HEK293 (cell line): ENCODE measurements at regions not wholly inside any gene's neighbourhood (a gene's known extent, or its start where the extent isn't known, plus 50 kb on each side); places are given as distances from the start of the nearest gene placed in this dataset.
A peak's percentile ranks its signal among the peaks of the same experiment; 100 is the strongest.

ENCODE experiments used
- MEIS1 ChIP-seq: sonication (generic); formaldehyde crosslinking; IDR thresholded peaks from 2 replicates; pipeline ENCODE4 v1.8.1; 2022; ENCODE audit warnings: missing genetic modification reagents, mild to moderate bottlenecking, borderline replicate concordance
- MZF1 ChIP-seq: fragments of 450-650 bp; formaldehyde crosslinking; IDR thresholded peaks from 2 replicates; pipeline ENCODE4 v1.5.1; 2017; ENCODE audit warnings: missing biosample characterization, missing genetic modification characterization, borderline replicate concordance
- ZBTB1 ChIP-seq: fragments of 450-650 bp; formaldehyde crosslinking; IDR thresholded peaks from 2 replicates; pipeline ENCODE4 v1.5.1; 2016; ENCODE audit warnings: missing biosample characterization, missing genetic modification characterization
- ZNF223 ChIP-seq: fragments of 450-650 bp; formaldehyde crosslinking; IDR thresholded peaks from 2 replicates; pipeline ENCODE4 v1.5.1; 2016; ENCODE audit warnings: missing biosample characterization, missing genetic modification characterization
- ZNF366 ChIP-seq: fragments of 450-650 bp; formaldehyde crosslinking; conservative IDR thresholded peaks from 2 replicates; pipeline ENCODE4 v1.5.1; 2016; ENCODE audit warnings: missing biosample characterization, missing genetic modification characterization
- ZNF37A ChIP-seq: fragments of 450-650 bp; IDR thresholded peaks from 2 replicates; pipeline ENCODE4 v1.5.1; 2018; ENCODE audit warnings: missing biosample characterization, missing genetic modification characterization
- ZNF501 ChIP-seq: fragments of 450-650 bp; formaldehyde crosslinking; IDR thresholded peaks from 2 replicates; pipeline ENCODE4 v1.5.1; 2016; ENCODE audit warnings: missing biosample characterization, missing genetic modification characterization
- ZNF521 ChIP-seq: fragments of 450-650 bp; formaldehyde crosslinking; IDR thresholded peaks from 2 replicates; pipeline ENCODE4 v1.5.1; 2017; ENCODE audit warnings: missing biosample characterization, mild to moderate bottlenecking, missing genetic modification characterization
- ZNF530 ChIP-seq: fragments of 450-650 bp; formaldehyde crosslinking; IDR thresholded peaks from 2 replicates; pipeline ENCODE4 v1.5.1; 2016; ENCODE audit warnings: low read depth, missing biosample characterization, missing genetic modification characterization
- ZNF558 ChIP-seq: fragments of 450-650 bp; formaldehyde crosslinking; IDR thresholded peaks from 2 replicates; pipeline ENCODE4 v1.5.1; 2016; ENCODE audit warnings: missing biosample characterization, missing genetic modification characterization
- ZNF571 ChIP-seq: fragments of 450-650 bp; formaldehyde crosslinking; IDR thresholded peaks from 2 replicates; pipeline ENCODE4 v1.5.0; 2017; ENCODE audit warnings: missing biosample characterization, missing genetic modification characterization
- TF ChIP-seq, protein P1 (sequence below): fragments of 450-650 bp; formaldehyde crosslinking; IDR thresholded peaks from 2 replicates; pipeline ENCODE4 v1.5.1; 2016; ENCODE audit warnings: missing biosample characterization, missing genetic modification characterization
- TF ChIP-seq, protein P2 (sequence below): fragments of 450-650 bp; formaldehyde crosslinking; IDR thresholded peaks from 2 replicates; pipeline ENCODE4 v1.5.1; 2016; ENCODE audit warnings: missing biosample characterization, missing genetic modification characterization
- TF ChIP-seq, protein P3 (sequence below): fragments of 450-650 bp; formaldehyde crosslinking; IDR thresholded peaks from 2 replicates; pipeline ENCODE4 v1.5.1; 2016; ENCODE audit warnings: missing biosample characterization, missing genetic modification characterization
- TF ChIP-seq, protein P4 (sequence below): fragments of 450-650 bp; formaldehyde crosslinking; IDR thresholded peaks from 2 replicates; pipeline ENCODE4 v1.5.1; 2016; ENCODE audit warnings: missing biosample characterization, missing genetic modification characterization, borderline replicate concordance
- TF ChIP-seq, protein P5 (sequence below): fragments of 450-650 bp; formaldehyde crosslinking; IDR thresholded peaks from 2 replicates; pipeline ENCODE4 v1.5.1; 2017; ENCODE audit warnings: missing biosample characterization, missing genetic modification characterization
- TF ChIP-seq, protein P6 (sequence below): fragments of 450-650 bp; formaldehyde crosslinking; IDR thresholded peaks from 2 replicates; pipeline ENCODE4 v1.5.1; 2016; ENCODE audit warnings: missing biosample characterization, missing genetic modification characterization
- TF ChIP-seq, protein P7 (sequence below): fragments of 450-650 bp; formaldehyde crosslinking; IDR thresholded peaks from 2 replicates; pipeline ENCODE4 v1.5.1; 2016; ENCODE audit warnings: missing biosample characterization, missing genetic modification characterization, low read depth
- TF ChIP-seq, protein P8 (sequence below): fragments of 450-650 bp; formaldehyde crosslinking; IDR thresholded peaks from 2 replicates; pipeline ENCODE4 v1.5.1; 2016; ENCODE audit warnings: missing biosample characterization, missing genetic modification characterization

DNA sequence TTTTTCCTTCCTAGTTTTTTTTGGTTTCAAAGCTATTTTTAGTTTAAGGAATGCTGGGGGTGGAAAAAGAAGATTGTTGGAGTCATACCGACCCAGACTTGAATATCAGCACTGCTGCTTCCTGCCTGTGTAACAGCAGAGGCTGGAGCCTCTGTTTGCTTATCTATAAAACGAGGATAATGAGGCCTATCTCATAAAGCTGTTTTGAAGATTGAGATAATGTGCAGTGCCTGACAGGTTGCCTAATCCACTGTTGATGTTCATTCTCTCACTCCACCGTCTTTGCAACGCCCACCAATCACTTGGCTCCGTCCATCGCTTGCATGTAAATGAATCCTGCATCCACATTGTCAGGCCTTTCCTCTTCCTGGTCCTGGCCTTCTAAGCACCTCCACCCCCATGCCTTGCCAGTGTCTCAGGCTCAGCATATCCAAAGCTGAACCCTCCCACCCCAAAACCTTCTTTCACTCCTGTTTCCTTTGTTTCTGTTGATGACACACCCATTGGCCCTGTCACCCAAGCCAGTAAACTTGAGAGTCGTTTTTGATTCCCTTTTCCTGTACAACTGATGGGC lies 94.9 kb downstream of the MEX3B start (continued):
- no peak for TF ChIP-seq ZNF223 (tag by site-specific recombination)
- TF ChIP-seq, protein P1, sequence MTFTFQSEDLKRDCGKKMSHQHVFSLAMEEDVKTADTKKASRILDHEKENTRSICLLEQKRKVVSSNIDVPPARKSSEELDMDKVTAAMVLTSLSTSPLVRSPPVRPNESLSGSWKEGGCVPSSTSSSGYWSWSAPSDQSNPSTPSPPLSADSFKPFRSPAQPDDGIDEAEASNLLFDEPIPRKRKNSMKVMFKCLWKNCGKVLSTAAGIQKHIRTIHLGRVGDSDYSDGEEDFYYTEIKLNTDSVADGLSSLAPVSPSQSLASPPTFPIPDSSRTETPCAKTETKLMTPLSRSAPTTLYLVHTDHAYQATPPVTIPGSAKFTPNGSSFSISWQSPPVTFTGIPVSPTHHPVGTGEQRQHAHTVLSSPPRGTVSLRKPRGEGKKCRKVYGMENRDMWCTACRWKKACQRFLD (tag by site-specific recombination): no peak
- TF ChIP-seq, protein P2, sequence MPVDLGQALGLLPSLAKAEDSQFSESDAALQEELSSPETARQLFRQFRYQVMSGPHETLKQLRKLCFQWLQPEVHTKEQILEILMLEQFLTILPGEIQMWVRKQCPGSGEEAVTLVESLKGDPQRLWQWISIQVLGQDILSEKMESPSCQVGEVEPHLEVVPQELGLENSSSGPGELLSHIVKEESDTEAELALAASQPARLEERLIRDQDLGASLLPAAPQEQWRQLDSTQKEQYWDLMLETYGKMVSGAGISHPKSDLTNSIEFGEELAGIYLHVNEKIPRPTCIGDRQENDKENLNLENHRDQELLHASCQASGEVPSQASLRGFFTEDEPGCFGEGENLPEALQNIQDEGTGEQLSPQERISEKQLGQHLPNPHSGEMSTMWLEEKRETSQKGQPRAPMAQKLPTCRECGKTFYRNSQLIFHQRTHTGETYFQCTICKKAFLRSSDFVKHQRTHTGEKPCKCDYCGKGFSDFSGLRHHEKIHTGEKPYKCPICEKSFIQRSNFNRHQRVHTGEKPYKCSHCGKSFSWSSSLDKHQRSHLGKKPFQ (tag by site-specific recombination): peak; percentile 77
- TF ChIP-seq, protein P3, sequence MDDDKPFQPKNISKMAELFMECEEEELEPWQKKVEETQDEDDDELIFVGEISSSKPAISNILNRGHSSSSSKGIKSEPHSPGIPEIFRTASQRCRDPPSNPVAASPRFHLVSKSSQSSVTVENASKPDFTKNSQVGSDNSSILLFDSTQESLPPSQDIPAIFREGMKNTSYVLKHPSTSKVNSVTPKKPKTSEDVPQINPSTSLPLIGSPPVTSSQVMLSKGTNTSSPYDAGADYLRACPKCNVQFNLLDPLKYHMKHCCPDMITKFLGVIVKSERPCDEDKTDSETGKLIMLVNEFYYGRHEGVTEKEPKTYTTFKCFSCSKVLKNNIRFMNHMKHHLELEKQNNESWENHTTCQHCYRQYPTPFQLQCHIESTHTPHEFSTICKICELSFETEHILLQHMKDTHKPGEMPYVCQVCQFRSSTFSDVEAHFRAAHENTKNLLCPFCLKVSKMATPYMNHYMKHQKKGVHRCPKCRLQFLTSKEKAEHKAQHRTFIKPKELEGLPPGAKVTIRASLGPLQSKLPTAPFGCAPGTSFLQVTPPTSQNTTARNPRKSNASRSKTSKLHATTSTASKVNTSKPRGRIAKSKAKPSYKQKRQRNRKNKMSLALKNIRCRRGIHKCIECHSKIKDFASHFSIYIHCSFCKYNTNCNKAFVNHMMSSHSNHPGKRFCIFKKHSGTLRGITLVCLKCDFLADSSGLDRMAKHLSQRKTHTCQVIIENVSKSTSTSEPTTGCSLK (tag by site-specific recombination): no peak
- no peak for TF ChIP-seq ZNF571 (tag by site-specific recombination)
- TF ChIP-seq, protein P4, sequence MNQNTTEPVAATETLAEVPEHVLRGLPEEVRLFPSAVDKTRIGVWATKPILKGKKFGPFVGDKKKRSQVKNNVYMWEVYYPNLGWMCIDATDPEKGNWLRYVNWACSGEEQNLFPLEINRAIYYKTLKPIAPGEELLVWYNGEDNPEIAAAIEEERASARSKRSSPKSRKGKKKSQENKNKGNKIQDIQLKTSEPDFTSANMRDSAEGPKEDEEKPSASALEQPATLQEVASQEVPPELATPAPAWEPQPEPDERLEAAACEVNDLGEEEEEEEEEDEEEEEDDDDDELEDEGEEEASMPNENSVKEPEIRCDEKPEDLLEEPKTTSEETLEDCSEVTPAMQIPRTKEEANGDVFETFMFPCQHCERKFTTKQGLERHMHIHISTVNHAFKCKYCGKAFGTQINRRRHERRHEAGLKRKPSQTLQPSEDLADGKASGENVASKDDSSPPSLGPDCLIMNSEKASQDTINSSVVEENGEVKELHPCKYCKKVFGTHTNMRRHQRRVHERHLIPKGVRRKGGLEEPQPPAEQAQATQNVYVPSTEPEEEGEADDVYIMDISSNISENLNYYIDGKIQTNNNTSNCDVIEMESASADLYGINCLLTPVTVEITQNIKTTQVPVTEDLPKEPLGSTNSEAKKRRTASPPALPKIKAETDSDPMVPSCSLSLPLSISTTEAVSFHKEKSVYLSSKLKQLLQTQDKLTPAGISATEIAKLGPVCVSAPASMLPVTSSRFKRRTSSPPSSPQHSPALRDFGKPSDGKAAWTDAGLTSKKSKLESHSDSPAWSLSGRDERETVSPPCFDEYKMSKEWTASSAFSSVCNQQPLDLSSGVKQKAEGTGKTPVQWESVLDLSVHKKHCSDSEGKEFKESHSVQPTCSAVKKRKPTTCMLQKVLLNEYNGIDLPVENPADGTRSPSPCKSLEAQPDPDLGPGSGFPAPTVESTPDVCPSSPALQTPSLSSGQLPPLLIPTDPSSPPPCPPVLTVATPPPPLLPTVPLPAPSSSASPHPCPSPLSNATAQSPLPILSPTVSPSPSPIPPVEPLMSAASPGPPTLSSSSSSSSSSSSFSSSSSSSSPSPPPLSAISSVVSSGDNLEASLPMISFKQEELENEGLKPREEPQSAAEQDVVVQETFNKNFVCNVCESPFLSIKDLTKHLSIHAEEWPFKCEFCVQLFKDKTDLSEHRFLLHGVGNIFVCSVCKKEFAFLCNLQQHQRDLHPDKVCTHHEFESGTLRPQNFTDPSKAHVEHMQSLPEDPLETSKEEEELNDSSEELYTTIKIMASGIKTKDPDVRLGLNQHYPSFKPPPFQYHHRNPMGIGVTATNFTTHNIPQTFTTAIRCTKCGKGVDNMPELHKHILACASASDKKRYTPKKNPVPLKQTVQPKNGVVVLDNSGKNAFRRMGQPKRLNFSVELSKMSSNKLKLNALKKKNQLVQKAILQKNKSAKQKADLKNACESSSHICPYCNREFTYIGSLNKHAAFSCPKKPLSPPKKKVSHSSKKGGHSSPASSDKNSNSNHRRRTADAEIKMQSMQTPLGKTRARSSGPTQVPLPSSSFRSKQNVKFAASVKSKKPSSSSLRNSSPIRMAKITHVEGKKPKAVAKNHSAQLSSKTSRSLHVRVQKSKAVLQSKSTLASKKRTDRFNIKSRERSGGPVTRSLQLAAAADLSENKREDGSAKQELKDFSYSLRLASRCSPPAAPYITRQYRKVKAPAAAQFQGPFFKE: no peak
- TF ChIP-seq, protein P5, sequence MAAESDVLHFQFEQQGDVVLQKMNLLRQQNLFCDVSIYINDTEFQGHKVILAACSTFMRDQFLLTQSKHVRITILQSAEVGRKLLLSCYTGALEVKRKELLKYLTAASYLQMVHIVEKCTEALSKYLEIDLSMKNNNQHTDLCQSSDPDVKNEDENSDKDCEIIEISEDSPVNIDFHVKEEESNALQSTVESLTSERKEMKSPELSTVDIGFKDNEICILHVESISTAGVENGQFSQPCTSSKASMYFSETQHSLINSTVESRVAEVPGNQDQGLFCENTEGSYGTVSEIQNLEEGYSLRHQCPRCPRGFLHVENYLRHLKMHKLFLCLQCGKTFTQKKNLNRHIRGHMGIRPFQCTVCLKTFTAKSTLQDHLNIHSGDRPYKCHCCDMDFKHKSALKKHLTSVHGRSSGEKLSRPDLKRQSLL (tag by site-specific recombination): peak; percentile 28; the same call in 1 of the 2 replicates
- TF ChIP-seq MEIS1: no peak
- TF ChIP-seq, protein P6, sequence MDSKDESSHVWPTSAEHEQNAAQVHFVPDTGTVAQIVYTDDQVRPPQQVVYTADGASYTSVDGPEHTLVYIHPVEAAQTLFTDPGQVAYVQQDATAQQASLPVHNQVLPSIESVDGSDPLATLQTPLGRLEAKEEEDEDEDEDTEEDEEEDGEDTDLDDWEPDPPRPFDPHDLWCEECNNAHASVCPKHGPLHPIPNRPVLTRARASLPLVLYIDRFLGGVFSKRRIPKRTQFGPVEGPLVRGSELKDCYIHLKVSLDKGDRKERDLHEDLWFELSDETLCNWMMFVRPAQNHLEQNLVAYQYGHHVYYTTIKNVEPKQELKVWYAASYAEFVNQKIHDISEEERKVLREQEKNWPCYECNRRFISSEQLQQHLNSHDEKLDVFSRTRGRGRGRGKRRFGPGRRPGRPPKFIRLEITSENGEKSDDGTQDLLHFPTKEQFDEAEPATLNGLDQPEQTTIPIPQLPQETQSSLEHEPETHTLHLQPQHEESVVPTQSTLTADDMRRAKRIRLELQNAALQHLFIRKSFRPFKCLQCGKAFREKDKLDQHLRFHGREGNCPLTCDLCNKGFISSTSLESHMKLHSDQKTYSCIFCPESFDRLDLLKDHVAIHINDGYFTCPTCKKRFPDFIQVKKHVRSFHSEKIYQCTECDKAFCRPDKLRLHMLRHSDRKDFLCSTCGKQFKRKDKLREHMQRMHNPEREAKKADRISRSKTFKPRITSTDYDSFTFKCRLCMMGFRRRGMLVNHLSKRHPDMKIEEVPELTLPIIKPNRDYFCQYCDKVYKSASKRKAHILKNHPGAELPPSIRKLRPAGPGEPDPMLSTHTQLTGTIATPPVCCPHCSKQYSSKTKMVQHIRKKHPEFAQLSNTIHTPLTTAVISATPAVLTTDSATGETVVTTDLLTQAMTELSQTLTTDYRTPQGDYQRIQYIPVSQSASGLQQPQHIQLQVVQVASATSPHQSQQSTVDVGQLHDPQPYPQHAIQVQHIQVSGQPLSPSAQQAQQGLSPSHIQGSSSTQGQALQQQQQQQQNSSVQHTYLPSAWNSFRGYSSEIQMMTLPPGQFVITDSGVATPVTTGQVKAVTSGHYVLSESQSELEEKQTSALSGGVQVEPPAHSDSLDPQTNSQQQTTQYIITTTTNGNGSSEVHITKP (tag by site-specific recombination): peak; percentile 94
- peak; percentile 60; the same call in 1 of the 2 replicates for TF ChIP-seq ZNF501 (tag by site-specific recombination)
- TF ChIP-seq, protein P7, sequence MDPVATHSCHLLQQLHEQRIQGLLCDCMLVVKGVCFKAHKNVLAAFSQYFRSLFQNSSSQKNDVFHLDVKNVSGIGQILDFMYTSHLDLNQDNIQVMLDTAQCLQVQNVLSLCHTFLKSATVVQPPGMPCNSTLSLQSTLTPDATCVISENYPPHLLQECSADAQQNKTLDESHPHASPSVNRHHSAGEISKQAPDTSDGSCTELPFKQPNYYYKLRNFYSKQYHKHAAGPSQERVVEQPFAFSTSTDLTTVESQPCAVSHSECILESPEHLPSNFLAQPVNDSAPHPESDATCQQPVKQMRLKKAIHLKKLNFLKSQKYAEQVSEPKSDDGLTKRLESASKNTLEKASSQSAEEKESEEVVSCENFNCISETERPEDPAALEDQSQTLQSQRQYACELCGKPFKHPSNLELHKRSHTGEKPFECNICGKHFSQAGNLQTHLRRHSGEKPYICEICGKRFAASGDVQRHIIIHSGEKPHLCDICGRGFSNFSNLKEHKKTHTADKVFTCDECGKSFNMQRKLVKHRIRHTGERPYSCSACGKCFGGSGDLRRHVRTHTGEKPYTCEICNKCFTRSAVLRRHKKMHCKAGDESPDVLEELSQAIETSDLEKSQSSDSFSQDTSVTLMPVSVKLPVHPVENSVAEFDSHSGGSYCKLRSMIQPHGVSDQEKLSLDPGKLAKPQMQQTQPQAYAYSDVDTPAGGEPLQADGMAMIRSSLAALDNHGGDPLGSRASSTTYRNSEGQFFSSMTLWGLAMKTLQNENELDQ (tag by site-specific recombination): no peak
- TF ChIP-seq ZNF558 (tag by site-specific recombination): no peak
- no peak for TF ChIP-seq ZNF37A (tag by site-specific recombination)
- no peak for TF ChIP-seq ZNF366
- no peak for TF ChIP-seq ZNF530 (tag by site-specific recombination)
- no peak for TF ChIP-seq MZF1 (tag by site-specific recombination)
- TF ChIP-seq, protein P8, sequence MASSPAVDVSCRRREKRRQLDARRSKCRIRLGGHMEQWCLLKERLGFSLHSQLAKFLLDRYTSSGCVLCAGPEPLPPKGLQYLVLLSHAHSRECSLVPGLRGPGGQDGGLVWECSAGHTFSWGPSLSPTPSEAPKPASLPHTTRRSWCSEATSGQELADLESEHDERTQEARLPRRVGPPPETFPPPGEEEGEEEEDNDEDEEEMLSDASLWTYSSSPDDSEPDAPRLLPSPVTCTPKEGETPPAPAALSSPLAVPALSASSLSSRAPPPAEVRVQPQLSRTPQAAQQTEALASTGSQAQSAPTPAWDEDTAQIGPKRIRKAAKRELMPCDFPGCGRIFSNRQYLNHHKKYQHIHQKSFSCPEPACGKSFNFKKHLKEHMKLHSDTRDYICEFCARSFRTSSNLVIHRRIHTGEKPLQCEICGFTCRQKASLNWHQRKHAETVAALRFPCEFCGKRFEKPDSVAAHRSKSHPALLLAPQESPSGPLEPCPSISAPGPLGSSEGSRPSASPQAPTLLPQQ (tag by site-specific recombination): peak; percentile 58; the same call in 1 of the 2 replicates
- TF ChIP-seq ZBTB1 (tag by site-specific recombination): peak; percentile 57; the same call in 1 of the 2 replicates
- TF ChIP-seq ZNF521 (tag by site-specific recombination): no peak
